GM21360 (cell line): ENCODE measurements at regions not wholly inside any gene's neighbourhood (a gene's known extent, or its start where the extent isn't known, plus 50 kb on each side); places are given as distances from the start of the nearest gene placed in this dataset.

ENCODE experiments used
- ATAC-seq: cut with Tn5 transposase; IDR thresholded peaks from one replicate; pipeline ENCODE4 v1.9.1; 2021; ENCODE audit warnings: mild to moderate bottlenecking, moderate library complexity; ENCODE audit not compliant: unreplicated experiment

DNA sequence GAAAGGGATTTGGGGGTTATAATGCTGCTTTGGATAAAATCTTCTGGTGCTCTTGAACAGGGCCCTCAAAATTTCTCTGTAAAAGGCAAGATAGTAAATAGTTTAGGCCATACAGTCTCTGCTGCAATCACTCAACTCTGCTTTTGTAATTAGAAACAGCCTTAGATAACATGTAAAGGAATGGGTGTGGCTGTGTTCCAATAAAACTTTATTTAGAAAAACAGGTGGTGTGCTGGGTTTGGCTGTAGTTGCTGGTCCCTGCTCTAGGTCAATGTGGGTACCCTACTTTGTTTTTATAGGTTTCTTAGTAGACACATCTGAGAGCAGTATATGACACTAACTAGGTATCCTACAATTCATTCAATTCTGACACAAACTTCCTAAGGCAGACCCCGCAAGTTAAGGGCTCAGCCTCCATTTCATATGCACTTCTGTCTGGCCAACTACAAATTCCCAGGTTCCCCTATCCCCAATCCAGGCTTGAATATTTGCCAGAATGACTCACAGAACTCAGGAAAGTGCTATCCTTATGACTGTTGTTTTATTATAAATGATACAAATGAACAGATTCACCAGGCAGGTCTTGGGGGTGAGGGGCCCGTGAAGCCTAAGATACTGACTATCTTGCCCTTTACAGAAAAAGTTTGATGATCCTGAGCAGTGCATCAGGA lies 349.9 kb downstream of the RPS24 start:
- ATAC-seq: no peak

DNA sequence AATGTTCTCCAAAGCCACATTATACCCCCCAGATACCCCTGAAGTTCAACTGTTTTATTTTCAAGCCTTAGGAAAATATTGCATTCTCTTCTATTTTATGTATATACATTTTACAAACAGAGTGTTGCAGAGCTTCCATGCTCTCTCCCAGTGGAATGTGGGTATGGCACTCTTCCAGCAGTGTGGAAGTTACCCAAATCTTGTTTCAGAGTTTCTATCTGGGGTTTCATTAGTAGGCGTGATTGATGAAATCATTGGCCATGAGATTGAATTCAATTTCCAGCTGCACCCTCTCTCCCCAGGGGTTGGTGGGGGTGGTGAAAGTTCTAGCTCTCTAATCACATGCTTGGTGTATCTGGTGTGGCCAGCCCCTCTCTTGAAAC lies 350.4 kb downstream of the RPS24 start:
- ATAC-seq: no peak

DNA sequence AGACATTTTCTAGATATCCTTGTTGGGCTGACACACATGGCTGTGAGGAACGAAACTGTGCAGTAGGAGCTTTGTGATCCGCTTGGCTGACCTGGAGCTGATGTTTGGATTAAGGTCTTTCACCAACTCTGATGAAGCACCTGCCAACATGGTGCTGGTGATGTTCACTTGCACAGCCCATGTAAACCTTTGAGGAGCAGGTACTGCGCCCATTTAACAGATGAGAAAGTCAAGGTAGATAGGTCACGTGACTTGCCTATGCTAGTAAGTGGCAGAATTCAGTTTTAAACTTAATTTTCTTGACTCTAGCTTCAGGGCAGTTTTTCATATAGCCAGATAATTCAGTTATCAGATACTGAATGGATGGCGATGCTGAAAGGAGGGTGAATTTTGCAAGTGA lies 351.9 kb downstream of the RPS24 start:
- no peak for ATAC-seq

GRCh38 chr10:78386509-78386908 lies 352.8 kb downstream of the RPS24 start:
- no peak for ATAC-seq

DNA sequence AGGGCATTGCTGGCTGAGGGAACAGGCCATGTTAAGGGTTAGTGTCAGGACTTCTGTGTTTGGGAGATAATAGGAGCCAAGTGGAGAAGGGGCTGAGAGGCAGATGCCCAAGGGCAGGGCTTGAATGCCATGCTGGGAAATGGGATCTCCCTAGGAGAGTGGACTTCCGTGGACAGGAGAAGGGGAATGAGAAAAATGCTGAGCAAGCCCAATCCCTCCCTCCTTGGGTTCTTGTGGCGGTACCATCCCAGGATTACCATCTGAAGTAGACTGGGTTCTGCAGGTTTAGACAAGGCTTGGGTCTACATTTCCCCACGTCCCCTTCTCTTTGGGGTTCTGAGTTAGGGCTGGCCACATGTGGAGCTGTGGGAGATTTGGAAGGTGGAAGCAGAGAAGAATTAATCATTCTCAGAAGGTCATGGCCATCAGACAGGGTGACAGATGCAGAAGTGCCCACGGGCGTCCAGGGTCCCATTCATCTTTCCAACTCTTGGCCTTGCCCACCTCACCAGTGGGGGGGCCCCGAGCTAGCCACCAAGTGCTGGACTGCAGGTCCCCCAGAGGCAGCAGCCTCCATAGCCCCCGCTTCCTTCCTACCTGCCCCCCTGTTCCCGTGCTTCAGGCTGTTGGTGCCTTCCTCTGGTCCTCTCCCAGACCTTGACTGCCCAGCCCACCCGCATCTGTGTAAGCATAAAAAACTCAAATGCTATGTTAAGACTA lies 354.8 kb downstream of the RPS24 start:
- ATAC-seq: no peak

DNA sequence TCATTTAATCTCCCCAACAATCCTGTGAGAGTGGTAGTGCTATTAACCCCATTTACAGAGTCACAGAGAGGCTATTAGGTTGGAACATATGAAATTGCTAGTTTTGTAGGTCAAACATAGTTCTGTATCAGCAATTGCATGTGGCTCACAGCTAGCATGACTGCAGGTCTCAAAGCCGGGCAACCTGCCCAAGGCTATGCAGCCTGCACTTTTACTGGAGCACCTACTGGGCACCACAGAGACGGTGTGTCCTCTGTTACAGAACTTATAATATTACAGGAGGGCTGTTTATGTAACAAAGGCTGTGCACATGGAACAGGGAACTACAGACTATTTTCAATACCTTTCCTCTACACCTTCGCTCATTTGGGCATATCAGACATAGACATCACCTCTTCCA lies 355.8 kb downstream of the RPS24 start:
- no peak for ATAC-seq

- ATAC-seq: no peak
These were observed 356.4 kb downstream of the RPS24 start for GRCh38 chr10:78390051-78390450.

DNA sequence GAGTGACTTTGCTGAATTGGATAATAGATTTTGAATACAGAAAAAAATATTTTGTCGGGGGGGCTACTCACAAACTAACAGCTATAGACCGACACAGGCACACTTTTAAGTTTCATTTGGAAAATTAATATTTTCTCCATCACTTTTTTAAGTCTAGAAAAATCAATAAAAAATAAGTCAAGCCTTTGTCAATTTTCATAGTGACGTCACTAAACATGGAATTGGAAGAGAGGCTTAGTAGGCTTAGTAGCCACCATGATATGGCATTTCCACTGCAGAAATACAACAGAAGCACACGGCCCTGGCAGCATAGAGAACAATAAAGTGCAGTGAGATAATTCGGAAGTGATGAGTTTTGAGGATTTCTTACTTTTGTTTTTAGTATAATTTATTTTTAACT lies 357.2 kb downstream of the RPS24 start:
- no peak for ATAC-seq

DNA sequence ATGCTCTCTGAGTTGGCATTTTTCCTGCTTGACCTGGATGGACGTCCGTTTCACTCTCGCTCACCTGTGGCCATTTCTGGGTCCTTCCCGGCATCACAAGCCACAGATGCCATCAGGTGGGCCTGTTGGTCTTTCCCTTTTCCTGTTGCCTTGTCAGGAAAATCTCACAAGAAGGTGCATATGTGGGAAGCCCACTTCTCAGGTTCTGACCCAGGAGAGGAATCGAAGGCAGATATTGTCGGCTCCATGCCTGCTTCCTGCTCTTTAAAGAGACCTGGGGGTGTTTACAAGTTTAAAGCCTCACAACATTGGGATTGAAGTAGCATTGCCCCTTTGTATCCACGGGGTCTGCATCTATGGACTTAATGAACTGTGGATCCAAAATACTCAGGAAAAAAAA lies 357.9 kb downstream of the RPS24 start:
- ATAC-seq: no peak

DNA sequence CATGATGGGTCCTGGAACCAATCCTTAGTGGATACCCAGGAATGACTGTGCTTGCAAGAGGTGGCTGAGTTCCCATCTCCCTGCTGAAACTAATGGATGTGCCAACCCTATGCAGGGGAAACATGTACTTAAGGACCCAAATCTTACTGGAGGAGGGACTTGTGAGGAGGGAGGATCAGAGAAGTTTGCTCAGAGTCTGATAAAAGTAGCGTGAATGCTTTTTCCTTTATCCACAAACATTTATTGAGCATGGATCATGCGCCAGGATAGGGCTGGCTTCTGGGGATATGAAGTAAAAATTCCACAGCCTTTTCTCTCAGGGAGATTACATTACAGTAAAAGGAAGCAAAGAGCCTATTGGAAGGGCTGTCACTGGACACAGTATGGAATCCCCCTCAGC lies 358.5 kb downstream of the RPS24 start:
- ATAC-seq: no peak

- ATAC-seq: no peak
These were observed 359.4 kb downstream of the RPS24 start for GRCh38 chr10:78393094-78393493.

DNA sequence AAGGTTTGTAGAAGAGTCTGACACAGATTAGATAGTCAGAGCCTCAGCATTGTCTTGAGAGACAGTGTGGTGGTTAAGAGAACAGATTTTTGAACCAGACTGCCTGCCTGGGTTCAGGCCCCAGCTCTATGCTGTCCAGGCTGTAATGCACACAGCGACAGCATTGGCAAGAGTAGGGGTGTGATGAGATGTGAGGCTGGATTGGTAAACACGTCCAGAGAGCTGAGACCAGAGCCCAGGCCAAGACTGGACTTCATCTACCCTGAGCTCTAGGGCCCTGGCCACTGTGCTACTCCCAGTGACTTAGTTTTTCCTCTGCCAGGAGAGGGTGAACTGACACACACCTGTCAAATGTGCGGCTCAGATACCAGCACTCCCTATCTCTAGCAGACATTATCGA lies 360.4 kb downstream of the RPS24 start:
- no peak for ATAC-seq

- ATAC-seq: no peak
These were observed 361.5 kb downstream of the RPS24 start for GRCh38 chr10:78395162-78395561.

DNA sequence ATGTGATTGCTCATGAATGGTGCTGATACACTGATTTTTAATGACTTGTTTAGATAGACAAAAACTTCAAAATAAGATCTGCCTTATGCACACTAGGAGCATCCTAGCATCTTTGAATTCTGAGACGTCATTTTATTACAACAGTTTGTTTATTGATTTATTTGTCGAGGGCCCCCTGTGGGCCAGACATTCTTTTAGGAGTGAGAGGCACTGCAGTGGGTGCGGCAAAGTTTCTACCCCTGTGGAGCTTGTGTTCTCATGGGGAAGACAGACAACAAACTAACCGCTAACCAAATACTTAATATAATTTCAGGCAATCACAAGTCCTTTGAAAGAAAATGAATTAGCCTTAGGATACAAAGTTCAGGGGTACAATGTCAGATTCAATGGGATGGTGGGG lies 363.1 kb downstream of the RPS24 start:
- no peak for ATAC-seq

DNA sequence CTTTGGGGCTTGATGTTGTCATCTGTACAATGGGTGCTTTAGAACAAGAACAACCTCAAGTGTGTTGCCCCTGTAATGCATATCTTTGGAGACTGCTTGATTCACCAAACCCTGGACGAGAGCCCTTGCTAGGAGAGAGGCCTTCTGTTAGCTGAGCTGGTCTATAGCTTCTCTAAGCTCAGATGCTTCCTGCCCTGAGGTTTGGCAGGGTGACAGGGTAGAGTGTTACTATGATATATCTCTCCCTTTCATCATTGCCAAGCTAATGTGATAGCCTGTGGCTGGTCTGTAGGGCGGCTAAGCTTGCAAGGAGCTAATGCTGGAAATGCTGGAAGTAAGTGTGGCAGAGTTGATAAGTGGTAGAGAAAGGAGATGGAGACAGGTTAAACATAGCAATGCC lies 364.1 kb downstream of the RPS24 start:
- no peak for ATAC-seq

DNA sequence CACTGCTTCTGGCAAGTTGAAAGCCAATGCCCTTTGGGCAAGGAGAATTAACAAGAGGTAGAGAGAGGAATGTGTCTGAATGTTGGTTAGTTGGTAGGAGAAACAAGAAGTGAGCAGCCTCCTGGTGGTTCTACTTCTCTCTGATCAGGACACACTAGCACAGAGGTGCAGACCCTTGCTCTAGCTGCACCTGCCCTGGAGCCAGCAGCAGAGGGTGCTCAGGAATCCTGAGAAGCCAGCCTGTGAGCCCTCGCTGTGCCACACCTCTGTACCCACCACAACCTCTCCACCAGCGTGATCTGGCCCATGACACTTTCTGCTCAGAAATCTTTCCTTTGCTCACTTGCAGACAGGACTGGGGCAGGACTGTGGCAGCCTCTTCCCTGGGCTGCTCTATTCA lies 364.7 kb downstream of the RPS24 start:
- no peak for ATAC-seq

GRCh38 chr10:78401624-78402367 lies 368.1 kb downstream of the RPS24 start:
- no peak for ATAC-seq

DNA sequence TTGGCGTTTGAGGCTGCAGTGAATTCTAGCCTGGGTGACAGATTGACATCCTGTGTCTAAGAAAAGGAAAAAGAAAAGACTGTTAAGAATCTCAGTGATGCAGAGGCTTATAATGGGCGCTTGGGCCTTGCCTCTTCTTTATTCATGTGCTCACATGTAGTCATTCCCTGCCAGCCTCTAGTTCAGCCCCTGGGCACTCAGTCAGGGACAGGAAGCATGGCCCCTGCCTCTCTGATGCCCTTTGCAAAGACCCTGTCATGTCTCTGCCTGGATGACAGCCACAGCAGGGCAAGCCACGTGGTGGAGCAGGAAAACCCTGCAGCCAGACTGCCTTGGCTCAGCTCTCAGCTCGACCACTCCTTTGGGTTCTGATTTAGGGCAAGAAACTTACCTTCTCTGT lies 368.9 kb downstream of the RPS24 start:
- ATAC-seq: no peak

GRCh38 chr10:78403781-78404180 lies 370.1 kb downstream of the RPS24 start:
- no peak for ATAC-seq

DNA sequence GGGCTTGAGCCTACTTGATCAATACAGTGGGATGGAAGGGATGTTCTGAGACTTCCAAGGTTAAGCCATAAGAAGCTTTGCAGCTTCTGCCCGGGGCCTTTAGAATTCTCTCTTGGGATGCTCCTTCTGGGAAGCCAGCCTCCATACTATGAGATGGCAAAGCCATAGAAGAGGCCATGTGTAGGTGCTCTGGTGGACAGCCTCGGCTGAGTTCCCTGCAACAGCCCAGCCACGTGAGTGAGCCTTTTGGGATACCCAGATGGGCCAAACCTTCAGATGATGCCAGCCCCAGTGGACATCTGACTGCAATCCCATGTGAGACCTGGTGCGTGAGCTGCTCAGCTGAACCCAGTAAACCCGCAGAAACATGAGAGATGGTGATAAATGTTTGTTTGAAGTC lies 370.6 kb downstream of the RPS24 start:
- ATAC-seq: no peak

DNA sequence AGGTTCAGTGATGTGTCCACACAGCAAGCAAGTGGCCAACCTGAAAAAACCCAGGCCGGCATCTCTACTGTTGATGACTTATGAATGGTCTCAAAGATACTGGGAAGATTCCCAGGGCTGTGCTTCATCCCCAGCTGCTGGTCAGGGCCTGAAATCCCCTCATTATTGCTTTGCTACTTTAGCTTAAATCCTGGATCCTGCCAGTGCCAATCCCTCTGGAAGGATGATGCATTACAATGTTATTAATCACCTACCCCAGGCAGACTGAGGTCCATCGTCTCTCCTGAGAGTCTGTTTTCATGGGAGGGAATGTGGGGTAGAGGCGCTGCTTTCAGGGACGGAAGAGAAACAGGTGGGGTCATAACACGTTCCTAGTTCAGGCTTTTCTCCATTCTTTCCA lies 371.6 kb downstream of the RPS24 start:
- no peak for ATAC-seq

DNA sequence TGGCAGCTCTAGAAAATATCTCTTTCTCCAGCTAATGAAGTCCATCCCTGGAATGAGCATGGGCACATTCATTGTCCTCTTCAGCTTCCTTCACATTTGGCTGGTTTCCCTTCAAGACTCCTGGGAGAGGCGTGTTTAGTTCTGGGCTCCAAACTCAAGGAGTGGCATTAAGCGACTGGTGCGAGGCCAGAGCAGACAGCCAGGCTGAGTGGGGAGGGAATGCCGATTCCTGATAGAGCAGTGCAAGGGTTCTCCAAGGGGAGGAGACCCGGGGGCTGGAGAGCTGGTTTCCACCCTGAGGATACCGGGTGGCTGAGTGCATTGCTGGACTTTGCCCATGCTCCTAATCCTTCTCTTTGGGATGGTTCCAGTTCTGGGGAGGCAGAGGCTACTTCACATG lies 372.1 kb downstream of the RPS24 start:
- ATAC-seq: no peak
